Liver (tissue), 3 donors: ENCODE measurements at regions not wholly inside any gene's neighbourhood (a gene's known extent, or its start where the extent isn't known, plus 50 kb on each side); places are given as distances from the start of the nearest gene placed in this dataset.

Experiments
- GABPA ChIP-seq, 2 donors: IDR thresholded peaks in 1 of 2; conservative IDR thresholded peaks in 1 of 2; 2 replicates each; pipeline ENCODE4 v1.6.1; 2016; ENCODE audit warnings: antibody characterized with exemption in 2 of 2, mild to moderate bottlenecking in 1 of 2, moderate library complexity in 1 of 2
- JUND ChIP-seq, 2 donors: IDR thresholded peaks; 2 replicates each; pipeline ENCODE4 v1.6.1; 2016; ENCODE audit warnings: antibody characterized with exemption in 2 of 2
- RAD21 ChIP-seq, 2 donors: IDR thresholded peaks; 2 replicates each; pipeline ENCODE4 v1.6.1; 2016; ENCODE audit warnings: antibody characterized with exemption in 2 of 2, mild to moderate bottlenecking in 2 of 2
- SP1 ChIP-seq: IDR thresholded peaks from 2 replicates; pipeline ENCODE4 v1.6.1; 2018; ENCODE audit warnings: antibody characterized with exemption, mild to moderate bottlenecking
- YY1 ChIP-seq: IDR thresholded peaks from 2 replicates; pipeline ENCODE4 v1.6.1; 2016; ENCODE audit warnings: antibody characterized with exemption, mild to moderate bottlenecking
- ZBTB33 ChIP-seq: IDR thresholded peaks from 2 replicates; pipeline ENCODE4 v1.6.1; 2016; ENCODE audit warnings: antibody characterized with exemption
- TF ChIP-seq, protein P1 (sequence below): fragments of 150-350 bp; IDR thresholded peaks from 2 replicates; pipeline ENCODE4 v1.5.1; 2017; ENCODE audit warnings: improper control_type of control experiment, low read depth, low read length; ENCODE audit not compliant: missing input control
- TF ChIP-seq, protein P2 (sequence below): IDR thresholded peaks from 2 replicates; pipeline ENCODE4 v1.6.1; 2016; ENCODE audit warnings: antibody characterized with exemption
- donor health status: healthy.
- donor health status: healthy.

DNA sequence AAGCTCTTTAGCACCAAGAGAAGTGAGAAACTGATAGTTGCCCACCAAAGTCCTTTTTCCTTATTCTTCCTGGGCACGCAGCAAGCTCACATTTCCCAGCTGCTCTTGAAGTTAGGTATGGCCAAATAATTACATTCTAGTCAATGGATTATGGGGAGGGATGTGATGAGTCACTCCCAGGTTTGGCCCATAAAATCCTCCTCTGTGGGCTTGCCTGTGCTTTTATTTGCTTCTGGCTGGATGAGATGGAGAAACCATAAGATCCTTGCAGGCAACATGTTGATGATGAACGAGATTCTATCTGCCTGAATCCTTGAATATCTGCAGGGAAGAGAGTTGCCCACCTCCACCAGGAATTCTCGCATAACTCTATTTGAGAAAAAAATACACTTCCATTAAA, 568.3 kb upstream of the SALL1 start:
- TF ChIP-seq ZBTB33, result no peak
- TF ChIP-seq, protein P1, sequence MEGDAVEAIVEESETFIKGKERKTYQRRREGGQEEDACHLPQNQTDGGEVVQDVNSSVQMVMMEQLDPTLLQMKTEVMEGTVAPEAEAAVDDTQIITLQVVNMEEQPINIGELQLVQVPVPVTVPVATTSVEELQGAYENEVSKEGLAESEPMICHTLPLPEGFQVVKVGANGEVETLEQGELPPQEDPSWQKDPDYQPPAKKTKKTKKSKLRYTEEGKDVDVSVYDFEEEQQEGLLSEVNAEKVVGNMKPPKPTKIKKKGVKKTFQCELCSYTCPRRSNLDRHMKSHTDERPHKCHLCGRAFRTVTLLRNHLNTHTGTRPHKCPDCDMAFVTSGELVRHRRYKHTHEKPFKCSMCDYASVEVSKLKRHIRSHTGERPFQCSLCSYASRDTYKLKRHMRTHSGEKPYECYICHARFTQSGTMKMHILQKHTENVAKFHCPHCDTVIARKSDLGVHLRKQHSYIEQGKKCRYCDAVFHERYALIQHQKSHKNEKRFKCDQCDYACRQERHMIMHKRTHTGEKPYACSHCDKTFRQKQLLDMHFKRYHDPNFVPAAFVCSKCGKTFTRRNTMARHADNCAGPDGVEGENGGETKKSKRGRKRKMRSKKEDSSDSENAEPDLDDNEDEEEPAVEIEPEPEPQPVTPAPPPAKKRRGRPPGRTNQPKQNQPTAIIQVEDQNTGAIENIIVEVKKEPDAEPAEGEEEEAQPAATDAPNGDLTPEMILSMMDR, result no peak
- TF ChIP-seq GABPA (IDR thresholded peaks at IDR 0.05 in 1 of 2, conservative IDR thresholded peaks at IDR 0.05 in 1 of 2), result no peak
- TF ChIP-seq JUND (IDR thresholded peaks at IDR 0.05), result no peak
- no peak for TF ChIP-seq YY1
- TF ChIP-seq RAD21 (IDR thresholded peaks at IDR 0.05), result no peak
- TF ChIP-seq, protein P2, sequence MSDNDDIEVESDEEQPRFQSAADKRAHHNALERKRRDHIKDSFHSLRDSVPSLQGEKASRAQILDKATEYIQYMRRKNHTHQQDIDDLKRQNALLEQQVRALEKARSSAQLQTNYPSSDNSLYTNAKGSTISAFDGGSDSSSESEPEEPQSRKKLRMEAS, result no peak
- no peak for TF ChIP-seq SP1
